Neural cell (in vitro differentiated cells): ENCODE measurements at regions not wholly inside any gene's neighbourhood (a gene's known extent, or its start where the extent isn't known, plus 50 kb on each side); places are given as distances from the start of the nearest gene placed in this dataset.
"Not testable (repeated sequence)": the region's sequence is repeated elsewhere in the genome, so short reads cannot be mapped to it uniquely, and the experiment has no call there.

Experiments used
- H2AFZ ChIP-seq: fragments of 200-600, 300-800 bp; sonication (generic), shearing (Covaris generic); 2 replicates; pipeline ENCODE4 v1.6.0; 2014; ENCODE audit warnings: low read depth, mild to moderate bottlenecking, antibody characterized with exemption, low read length, moderate library complexity
- H3F3A ChIP-seq: fragments of 200-600 bp; shearing (Covaris generic); 2 replicates; pipeline ENCODE4 v1.6.1; 2016; ENCODE audit warnings: mild to moderate bottlenecking, moderate library complexity, mixed read lengths, antibody characterized with exemption, low read length; ENCODE audit not compliant: insufficient read depth, poor library complexity, severe bottlenecking
- H3K27ac ChIP-seq: fragments of 200-600, 300-800 bp; sonication (generic), shearing (Covaris generic); 2 replicates; pipeline ENCODE4 v1.5.1; 2014; ENCODE audit warnings: mild to moderate bottlenecking, low read length, moderate library complexity
- H3K27me3 ChIP-seq: fragments of 300-800, 200-600 bp; sonication (generic), shearing (Covaris generic); 2 replicates; pipeline ENCODE4 v1.6.0; 2014; ENCODE audit warnings: mild to moderate bottlenecking, low read depth, low read length, moderate library complexity; ENCODE audit not compliant: insufficient read depth
- H3K36me3 ChIP-seq: fragments of 300-800, 200-600 bp; sonication (generic), shearing (Covaris generic); 2 replicates; pipeline ENCODE4 v1.5.1; 2014; ENCODE audit warnings: mild to moderate bottlenecking, antibody characterized with exemption, low read length, moderate library complexity; ENCODE audit not compliant: insufficient read depth
- H3K4me2 ChIP-seq: fragments of 300-800, 200-600 bp; sonication (generic), shearing (Covaris generic); 2 replicates; pipeline ENCODE4 v1.6.0; 2014; ENCODE audit warnings: mild to moderate bottlenecking, low read length
- H3K4me3 ChIP-seq: fragments of 300-800, 200-600 bp; sonication (generic), shearing (Covaris generic); 2 replicates; pipeline ENCODE4 v1.5.1; 2014; ENCODE audit warnings: mild to moderate bottlenecking, low read length, moderate library complexity
- H3K79me2 ChIP-seq: fragments of 200-600 bp; shearing (Covaris generic); replicated peaks from 2 replicates; pipeline ENCODE4 v1.6.0; 2014; ENCODE audit warnings: mild to moderate bottlenecking, low read length, moderate library complexity; ENCODE audit not compliant: insufficient read depth
- H3K9ac ChIP-seq: fragments of 300-800, 200-600 bp; sonication (generic), shearing (Covaris generic); 2 replicates; pipeline ENCODE4 v1.6.1; 2016; ENCODE audit warnings: mild to moderate bottlenecking, low read length, mixed read lengths
- H3K9me2 ChIP-seq: fragments of 200-600 bp; shearing (Covaris generic); 2 replicates; pipeline ENCODE4 v1.6.1; 2016; ENCODE audit warnings: mild to moderate bottlenecking, low read length, mixed read lengths; ENCODE audit not compliant: insufficient read depth
- H3K9me3 ChIP-seq: fragments of 200-600, 300-800 bp; sonication (generic), shearing (Covaris generic); 2 replicates; pipeline ENCODE4 v1.6.1; 2016; ENCODE audit warnings: mild to moderate bottlenecking, mixed run types, low read length, moderate library complexity, mixed read lengths
- H4K20me1 ChIP-seq: fragments of 200-600 bp; shearing (Covaris generic); 2 replicates; pipeline ENCODE4 v1.6.1; 2016; ENCODE audit warnings: mild to moderate bottlenecking, mixed run types; ENCODE audit not compliant: insufficient read depth
- EP300 ChIP-seq: fragments of 450-650 bp; conservative IDR thresholded peaks from 2 replicates; pipeline ENCODE4 v1.6.1; 2014; ENCODE audit warnings: antibody characterized with exemption, mild to moderate bottlenecking, moderate library complexity; ENCODE audit not compliant: poor library complexity, severe bottlenecking
- EZH2 ChIP-seq: fragments of 200-600, 300-800 bp; shearing (Covaris generic), sonication (generic); IDR thresholded peaks from 2 replicates; pipeline ENCODE4 v1.6.1; 2014; ENCODE audit warnings: antibody characterized with exemption, low read length, borderline replicate concordance, mild to moderate bottlenecking; ENCODE audit not compliant: insufficient read depth, poor library complexity, severe bottlenecking
- MXI1 ChIP-seq: fragments of 450-650 bp; conservative IDR thresholded peaks from 2 replicates; pipeline ENCODE4 v1.6.1; 2014; ENCODE audit warnings: antibody characterized with exemption, mild to moderate bottlenecking; ENCODE audit not compliant: poor library complexity, severe bottlenecking
- POLR2AphosphoS5 ChIP-seq: IDR thresholded peaks from 2 replicates; pipeline ENCODE4 v1.6.1; 2012
- RAD21 ChIP-seq: fragments of 450-650 bp; conservative IDR thresholded peaks from 2 replicates; pipeline ENCODE4 v1.6.1; 2014; ENCODE audit warnings: antibody characterized with exemption, mild to moderate bottlenecking, moderate library complexity
- SMC3 ChIP-seq: fragments of 450-650 bp; conservative IDR thresholded peaks from 2 replicates; pipeline ENCODE4 v1.6.1; 2014; ENCODE audit warnings: antibody characterized with exemption, mild to moderate bottlenecking, moderate library complexity; ENCODE audit not compliant: poor library complexity
- TAF1 ChIP-seq: IDR thresholded peaks from 2 replicates; pipeline ENCODE4 v1.6.1; 2012; ENCODE audit warnings: low read depth
- TF ChIP-seq, protein P1 (sequence below): IDR thresholded peaks from 2 replicates; pipeline ENCODE4 v1.6.1; 2012; ENCODE audit warnings: borderline replicate concordance
- TF ChIP-seq, protein P2 (sequence below): fragments of 450-650 bp; IDR thresholded peaks from 2 replicates; pipeline ENCODE4 v1.5.1; 2014; ENCODE audit warnings: antibody characterized with exemption, mild to moderate bottlenecking, moderate library complexity; ENCODE audit not compliant: poor library complexity, severe bottlenecking

DNA sequence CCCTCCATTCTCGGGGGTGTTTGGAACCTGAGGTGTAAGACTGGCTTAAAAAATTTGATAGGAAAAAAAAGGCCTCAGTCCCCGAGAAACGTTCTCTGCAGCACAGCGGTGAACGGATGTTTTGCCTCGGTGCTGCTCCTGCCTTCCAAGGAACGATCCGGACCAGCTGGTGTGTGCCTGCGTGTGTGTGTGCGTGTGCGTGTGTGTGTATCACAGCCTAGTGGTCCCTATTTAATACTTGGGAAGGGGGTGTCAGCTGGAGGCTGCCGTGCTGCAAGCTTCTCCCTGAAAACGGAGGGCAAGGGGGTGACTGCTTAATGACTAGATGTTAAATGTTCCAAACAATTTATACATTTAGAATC lies 76.9 kb downstream of the LHX2 start:
- Histone ChIP-seq H3K9ac (no peak overlapping the region), H3K79me2 (no peaks in the 10 kb centered on the region), H3K9me2 (no peaks in the 10 kb centered on the region), H3F3A (no peaks in the 10 kb centered on the region), H3K36me3 (no peaks in the 10 kb centered on the region), H4K20me1 (no peaks in the 10 kb centered on the region), H3K4me2 (no peak overlapping the region), H3K9me3 (peaks cover 11% of the 10 kb centered on the region), H3K27me3 (no peaks in the 10 kb centered on the region), H3K4me3 (no peak overlapping the region), H2AFZ (no peak overlapping the region), H3K27ac (no peak overlapping the region)
- TF ChIP-seq MXI1 (no peak), EZH2 (no peak), RAD21 (no peak), TAF1 (no peak), POLR2AphosphoS5 (no peak), SMC3 (no peak), EP300 (no peak)
- TF ChIP-seq, protein P1, sequence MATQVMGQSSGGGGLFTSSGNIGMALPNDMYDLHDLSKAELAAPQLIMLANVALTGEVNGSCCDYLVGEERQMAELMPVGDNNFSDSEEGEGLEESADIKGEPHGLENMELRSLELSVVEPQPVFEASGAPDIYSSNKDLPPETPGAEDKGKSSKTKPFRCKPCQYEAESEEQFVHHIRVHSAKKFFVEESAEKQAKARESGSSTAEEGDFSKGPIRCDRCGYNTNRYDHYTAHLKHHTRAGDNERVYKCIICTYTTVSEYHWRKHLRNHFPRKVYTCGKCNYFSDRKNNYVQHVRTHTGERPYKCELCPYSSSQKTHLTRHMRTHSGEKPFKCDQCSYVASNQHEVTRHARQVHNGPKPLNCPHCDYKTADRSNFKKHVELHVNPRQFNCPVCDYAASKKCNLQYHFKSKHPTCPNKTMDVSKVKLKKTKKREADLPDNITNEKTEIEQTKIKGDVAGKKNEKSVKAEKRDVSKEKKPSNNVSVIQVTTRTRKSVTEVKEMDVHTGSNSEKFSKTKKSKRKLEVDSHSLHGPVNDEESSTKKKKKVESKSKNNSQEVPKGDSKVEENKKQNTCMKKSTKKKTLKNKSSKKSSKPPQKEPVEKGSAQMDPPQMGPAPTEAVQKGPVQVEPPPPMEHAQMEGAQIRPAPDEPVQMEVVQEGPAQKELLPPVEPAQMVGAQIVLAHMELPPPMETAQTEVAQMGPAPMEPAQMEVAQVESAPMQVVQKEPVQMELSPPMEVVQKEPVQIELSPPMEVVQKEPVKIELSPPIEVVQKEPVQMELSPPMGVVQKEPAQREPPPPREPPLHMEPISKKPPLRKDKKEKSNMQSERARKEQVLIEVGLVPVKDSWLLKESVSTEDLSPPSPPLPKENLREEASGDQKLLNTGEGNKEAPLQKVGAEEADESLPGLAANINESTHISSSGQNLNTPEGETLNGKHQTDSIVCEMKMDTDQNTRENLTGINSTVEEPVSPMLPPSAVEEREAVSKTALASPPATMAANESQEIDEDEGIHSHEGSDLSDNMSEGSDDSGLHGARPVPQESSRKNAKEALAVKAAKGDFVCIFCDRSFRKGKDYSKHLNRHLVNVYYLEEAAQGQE, result no peak
- TF ChIP-seq, protein P2, sequence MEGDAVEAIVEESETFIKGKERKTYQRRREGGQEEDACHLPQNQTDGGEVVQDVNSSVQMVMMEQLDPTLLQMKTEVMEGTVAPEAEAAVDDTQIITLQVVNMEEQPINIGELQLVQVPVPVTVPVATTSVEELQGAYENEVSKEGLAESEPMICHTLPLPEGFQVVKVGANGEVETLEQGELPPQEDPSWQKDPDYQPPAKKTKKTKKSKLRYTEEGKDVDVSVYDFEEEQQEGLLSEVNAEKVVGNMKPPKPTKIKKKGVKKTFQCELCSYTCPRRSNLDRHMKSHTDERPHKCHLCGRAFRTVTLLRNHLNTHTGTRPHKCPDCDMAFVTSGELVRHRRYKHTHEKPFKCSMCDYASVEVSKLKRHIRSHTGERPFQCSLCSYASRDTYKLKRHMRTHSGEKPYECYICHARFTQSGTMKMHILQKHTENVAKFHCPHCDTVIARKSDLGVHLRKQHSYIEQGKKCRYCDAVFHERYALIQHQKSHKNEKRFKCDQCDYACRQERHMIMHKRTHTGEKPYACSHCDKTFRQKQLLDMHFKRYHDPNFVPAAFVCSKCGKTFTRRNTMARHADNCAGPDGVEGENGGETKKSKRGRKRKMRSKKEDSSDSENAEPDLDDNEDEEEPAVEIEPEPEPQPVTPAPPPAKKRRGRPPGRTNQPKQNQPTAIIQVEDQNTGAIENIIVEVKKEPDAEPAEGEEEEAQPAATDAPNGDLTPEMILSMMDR, result no peak

DNA sequence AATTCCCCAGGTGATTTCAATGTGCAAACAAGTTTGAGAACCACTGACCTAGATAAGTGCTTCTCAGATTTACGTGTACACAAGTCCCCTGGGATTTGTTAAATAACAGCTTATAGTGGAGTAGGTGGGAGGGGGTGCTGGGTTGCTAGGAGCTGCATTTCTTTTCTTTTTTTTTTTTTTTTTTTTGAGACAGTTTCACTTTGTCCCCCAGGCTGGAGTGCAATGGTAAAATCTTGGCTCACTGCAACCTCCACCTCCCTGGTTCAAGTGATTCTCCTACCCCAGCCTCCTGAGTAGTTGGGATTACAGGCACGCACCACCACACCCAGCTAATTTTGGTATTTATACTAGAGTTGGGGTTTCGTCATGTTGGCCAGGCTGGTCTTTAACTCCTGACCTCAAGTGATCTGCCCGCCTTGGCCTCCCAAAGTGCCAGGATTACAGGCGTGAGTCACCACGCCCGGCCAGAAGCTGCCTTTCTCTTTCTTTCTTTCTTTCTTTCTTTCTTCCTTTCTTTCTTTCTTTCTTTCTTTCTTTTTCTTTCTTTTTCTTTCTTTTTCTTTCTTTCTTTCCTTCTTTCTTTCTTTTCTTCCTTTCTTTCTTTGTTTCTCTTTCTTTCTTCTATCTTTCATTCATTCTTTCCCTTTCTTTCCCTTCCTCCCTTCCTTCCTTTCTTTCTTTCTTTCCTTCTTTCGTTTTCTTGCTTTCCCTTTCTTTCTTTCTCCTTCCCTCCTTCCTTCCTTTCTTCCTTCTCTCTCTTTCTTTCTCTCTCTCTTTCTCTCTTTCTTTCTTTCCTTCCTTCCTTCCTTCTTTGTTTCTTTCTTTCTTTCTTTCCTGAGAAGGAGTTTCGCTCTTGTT lies 78.3 kb downstream of the LHX2 start:
- H3K4me2 ChIP-seq, H3K79me2 ChIP-seq, H3K9me2 ChIP-seq, H3K36me3 ChIP-seq, H3K9ac ChIP-seq, H3K27ac ChIP-seq, H4K20me1 ChIP-seq, H3K4me3 ChIP-seq, H3K27me3 ChIP-seq, H2AFZ ChIP-seq, H3F3A ChIP-seq: not testable (repeated sequence)
- H3K9me3 ChIP-seq, result peaks cover 11% of the 10 kb centered on the region
